RPMI8226 (cell line): ENCODE measurements at regions not wholly inside any gene's neighbourhood (a gene's known extent, or its start where the extent isn't known, plus 50 kb on each side); places are given as distances from the start of the nearest gene placed in this dataset.
"Not testable (repeated sequence)": the region's sequence is repeated elsewhere in the genome, so short reads cannot be mapped to it uniquely, and the experiment has no call there.

Experiments used
- DNase-seq: peaks from one replicate; pipeline ENCODE4 v3.0.0-alpha.2; 2015

- no peak for DNase-seq
Observed at GRCh38 chr6:117761610-117762009, 86.3 kb downstream of the NUS1 start.

- peak; percentile 20 for DNase-seq
Observed at GRCh38 chr6:117771403-117771802, 96.1 kb downstream of the NUS1 start.

- no peak for DNase-seq
Observed at GRCh38 chr6:117776441-117776840, 101.2 kb downstream of the NUS1 start.

GRCh38 chr6:117781550-117781949, 106.3 kb downstream of the NUS1 start:
- no peak for DNase-seq

GRCh38 chr6:117783279-117783678, 108.0 kb downstream of the NUS1 start:
- DNase-seq = no peak

- DNase-seq = no peak
Observed at GRCh38 chr6:117791012-117791411, 115.7 kb downstream of the NUS1 start.

GRCh38 chr6:117795234-117795633, 111.8 kb upstream of the SLC35F1 start:
- DNase-seq = no peak

- not testable (repeated sequence) for DNase-seq
Observed at GRCh38 chr6:117798819-117799218, 108.2 kb upstream of the SLC35F1 start.

- DNase-seq = no peak
Observed at GRCh38 chr6:117810269-117810668, 96.8 kb upstream of the SLC35F1 start.

GRCh38 chr6:117817499-117817898, 89.6 kb upstream of the SLC35F1 start:
- no peak for DNase-seq

GRCh38 chr6:117817992-117818391, 89.1 kb upstream of the SLC35F1 start:
- DNase-seq = no peak

- no peak for DNase-seq
Observed at GRCh38 chr6:117818449-117818848, 88.6 kb upstream of the SLC35F1 start.

GRCh38 chr6:117829594-117830319, 77.3 kb upstream of the SLC35F1 start:
- DNase-seq = peak; percentile 3

- DNase-seq = no peak
Observed at GRCh38 chr6:117837261-117837660, 69.8 kb upstream of the SLC35F1 start.

GRCh38 chr6:117840541-117840983, 66.5 kb upstream of the SLC35F1 start:
- DNase-seq = peak; percentile 24

GRCh38 chr6:117847912-117848311, 59.2 kb upstream of the SLC35F1 start:
- DNase-seq = no peak

GRCh38 chr6:117849087-117849486, 58.0 kb upstream of the SLC35F1 start:
- DNase-seq = no peak
